ENCODE measurements at regions not wholly inside any gene's neighbourhood (a gene's known extent, or its start where the extent isn't known, plus 50 kb on each side); places are given as distances from the start of the nearest gene placed in this dataset.

DNA sequence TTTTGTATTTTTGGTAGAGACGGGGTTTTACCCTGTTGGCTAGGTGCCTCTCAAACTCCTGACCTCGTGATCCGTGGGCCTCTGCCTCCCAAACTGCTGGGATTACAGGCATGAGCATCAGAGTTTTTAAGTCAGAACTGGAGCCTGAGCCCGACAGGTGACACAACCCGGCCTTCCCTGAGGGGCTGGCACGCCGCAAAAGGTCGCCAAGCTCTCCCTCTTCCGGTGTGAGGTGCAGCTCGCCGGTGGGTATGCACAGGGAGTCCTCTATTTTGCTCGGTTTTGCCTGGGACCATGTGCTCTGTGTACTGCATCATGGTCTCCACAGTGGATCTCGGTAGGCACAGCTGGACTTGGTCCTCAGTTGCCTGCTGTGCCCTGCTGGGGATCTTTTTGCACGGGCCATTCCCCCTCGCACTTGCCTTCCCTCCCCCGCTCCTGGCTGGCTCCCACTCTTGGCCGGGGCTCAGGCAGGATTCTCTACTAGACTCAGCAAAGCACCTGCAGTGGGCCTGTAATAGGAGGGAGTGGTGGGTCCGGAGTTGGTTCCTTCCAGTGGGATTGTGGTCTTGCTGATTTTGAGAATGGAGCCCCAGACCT, 101.2 kb upstream of the KLF13 start:
- Histone ChIP-seq H3K9me3 (no peaks in the 10 kb centered on the region), H3K27me3 (no peaks in the 10 kb centered on the region), H3K36me3 (no peaks in the 10 kb centered on the region), H3K27ac (no peak overlapping the region), H3K4me1 (peaks cover 29% of the 10 kb centered on the region), H3K4me3 (no peak overlapping the region)
- DNase-seq (ENCODE audit: extremely low spot score in 2 of 2): no peak
- TF ChIP-seq, protein P1, sequence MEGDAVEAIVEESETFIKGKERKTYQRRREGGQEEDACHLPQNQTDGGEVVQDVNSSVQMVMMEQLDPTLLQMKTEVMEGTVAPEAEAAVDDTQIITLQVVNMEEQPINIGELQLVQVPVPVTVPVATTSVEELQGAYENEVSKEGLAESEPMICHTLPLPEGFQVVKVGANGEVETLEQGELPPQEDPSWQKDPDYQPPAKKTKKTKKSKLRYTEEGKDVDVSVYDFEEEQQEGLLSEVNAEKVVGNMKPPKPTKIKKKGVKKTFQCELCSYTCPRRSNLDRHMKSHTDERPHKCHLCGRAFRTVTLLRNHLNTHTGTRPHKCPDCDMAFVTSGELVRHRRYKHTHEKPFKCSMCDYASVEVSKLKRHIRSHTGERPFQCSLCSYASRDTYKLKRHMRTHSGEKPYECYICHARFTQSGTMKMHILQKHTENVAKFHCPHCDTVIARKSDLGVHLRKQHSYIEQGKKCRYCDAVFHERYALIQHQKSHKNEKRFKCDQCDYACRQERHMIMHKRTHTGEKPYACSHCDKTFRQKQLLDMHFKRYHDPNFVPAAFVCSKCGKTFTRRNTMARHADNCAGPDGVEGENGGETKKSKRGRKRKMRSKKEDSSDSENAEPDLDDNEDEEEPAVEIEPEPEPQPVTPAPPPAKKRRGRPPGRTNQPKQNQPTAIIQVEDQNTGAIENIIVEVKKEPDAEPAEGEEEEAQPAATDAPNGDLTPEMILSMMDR (IDR thresholded peaks at IDR 0.05): no peak
- no peak for TF ChIP-seq POLR2A (IDR thresholded peaks at IDR 0.05)
- intact Hi-C loops (cut with DNase I): no loop called here

DNA sequence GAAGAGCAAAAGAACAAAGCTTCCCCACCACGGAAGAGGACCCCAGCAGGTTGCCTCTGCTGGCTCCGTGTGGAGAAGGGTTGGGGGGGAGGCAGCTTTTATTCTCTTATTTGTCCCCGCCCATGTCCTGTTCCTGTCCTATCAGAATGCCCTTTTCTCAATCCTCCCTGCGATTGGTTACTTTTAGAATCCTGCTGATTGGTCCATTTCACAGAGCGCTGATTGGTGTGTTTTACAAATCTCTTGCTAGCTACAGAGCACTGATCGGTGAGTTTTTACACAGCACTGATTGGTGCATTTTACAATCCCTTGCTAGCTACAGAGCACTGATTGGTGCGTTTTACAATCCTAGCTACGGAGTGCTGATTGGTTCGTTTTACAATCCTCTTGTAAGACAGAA, 100.6 kb upstream of the KLF13 start:
- intact Hi-C loops (cut with DNase I): no loop called here
- H3K4me1 ChIP-seq: peaks cover 29% of the 10 kb centered on the region
- no peaks in the 10 kb centered on the region for H3K36me3 ChIP-seq
- no peaks in the 10 kb centered on the region for H3K27me3 ChIP-seq
- H3K27ac ChIP-seq: no peak overlapping the region
- no peaks in the 10 kb centered on the region for H3K9me3 ChIP-seq
- no peak overlapping the region for H3K4me3 ChIP-seq
- TF ChIP-seq, protein P1 (IDR thresholded peaks at IDR 0.05): no peak
- TF ChIP-seq POLR2AphosphoS5 (IDR thresholded peaks at IDR 0.05; ENCODE audit: insufficient read depth in 1 of 2, low read depth in 1 of 2) (no peak), POLR2A (IDR thresholded peaks at IDR 0.05) (no peak)
- DNase-seq (ENCODE audit: extremely low spot score in 2 of 2): no peak

DNA sequence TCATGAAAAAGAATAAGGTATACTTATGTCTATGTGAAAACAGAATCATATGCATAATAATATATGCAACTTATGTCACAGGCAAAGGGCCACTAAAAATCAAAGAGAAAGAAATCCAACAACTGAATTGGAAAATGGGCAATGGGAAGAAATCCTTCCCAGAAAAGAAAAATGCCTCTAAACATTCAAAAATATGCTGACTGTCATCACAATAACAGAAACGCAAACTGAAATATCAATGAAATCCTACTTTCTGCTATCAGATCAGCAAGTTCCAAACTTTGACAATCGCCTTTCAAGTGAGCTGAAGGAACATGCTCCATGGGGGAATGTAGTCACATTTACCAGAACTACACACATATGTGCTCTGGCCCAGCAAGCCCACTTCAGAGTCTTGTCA, 99.4 kb upstream of the KLF13 start:
- Histone ChIP-seq H3K9me3 (no peaks in the 10 kb centered on the region), H3K36me3 (no peaks in the 10 kb centered on the region), H3K27me3 (no peaks in the 10 kb centered on the region), H3K4me3 (no peak overlapping the region), H3K27ac (no peak overlapping the region), H3K4me1 (peaks cover 29% of the 10 kb centered on the region)
- TF ChIP-seq, protein P1 (IDR thresholded peaks at IDR 0.05): no peak
- TF ChIP-seq POLR2AphosphoS5 (IDR thresholded peaks at IDR 0.05; ENCODE audit: insufficient read depth in 1 of 2, low read depth in 1 of 2): no peak
- no peak for TF ChIP-seq POLR2A (IDR thresholded peaks at IDR 0.05)
- no peak for DNase-seq (ENCODE audit: extremely low spot score in 2 of 2)
- intact Hi-C loops (cut with DNase I): no loop called here

DNA sequence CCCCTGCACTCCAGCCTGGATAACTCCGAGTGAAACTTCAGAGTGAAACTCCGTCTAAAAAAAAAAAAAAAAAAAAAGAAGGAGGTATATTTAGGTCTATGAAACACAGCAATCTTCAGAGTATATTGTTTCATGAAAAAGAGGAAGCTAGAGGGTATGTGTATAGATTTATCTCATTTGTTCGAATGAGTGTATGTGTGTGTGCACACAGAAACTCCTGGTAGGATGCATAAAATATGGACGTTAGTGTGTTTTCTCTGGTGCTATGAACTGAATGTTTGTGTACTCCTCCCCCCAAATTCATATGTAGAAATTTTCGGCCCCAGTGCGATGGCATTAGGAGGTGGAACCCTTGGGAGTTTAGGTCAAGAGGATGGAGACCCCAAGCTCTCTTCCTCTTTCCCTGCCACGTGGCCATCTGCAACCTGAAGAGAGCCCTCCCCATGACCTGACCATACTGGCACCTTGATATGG, 98.6 kb upstream of the KLF13 start:
- no peak for DNase-seq (ENCODE audit: extremely low spot score in 2 of 2)
- no peaks in the 10 kb centered on the region for H3K36me3 ChIP-seq
- H3K27me3 ChIP-seq: no peaks in the 10 kb centered on the region
- peaks cover 24% of the 10 kb centered on the region for H3K4me1 ChIP-seq
- no peak for TF ChIP-seq POLR2AphosphoS5 (IDR thresholded peaks at IDR 0.05; ENCODE audit: insufficient read depth in 1 of 2, low read depth in 1 of 2)
- TF ChIP-seq, protein P1 (IDR thresholded peaks at IDR 0.05): no peak
- no peak for TF ChIP-seq POLR2A (IDR thresholded peaks at IDR 0.05)
- intact Hi-C loops (cut with DNase I): no loop called here
- no peaks in the 10 kb centered on the region for H3K9me3 ChIP-seq
- no peak overlapping the region for H3K27ac ChIP-seq
- no peak overlapping the region for H3K4me3 ChIP-seq

DNA sequence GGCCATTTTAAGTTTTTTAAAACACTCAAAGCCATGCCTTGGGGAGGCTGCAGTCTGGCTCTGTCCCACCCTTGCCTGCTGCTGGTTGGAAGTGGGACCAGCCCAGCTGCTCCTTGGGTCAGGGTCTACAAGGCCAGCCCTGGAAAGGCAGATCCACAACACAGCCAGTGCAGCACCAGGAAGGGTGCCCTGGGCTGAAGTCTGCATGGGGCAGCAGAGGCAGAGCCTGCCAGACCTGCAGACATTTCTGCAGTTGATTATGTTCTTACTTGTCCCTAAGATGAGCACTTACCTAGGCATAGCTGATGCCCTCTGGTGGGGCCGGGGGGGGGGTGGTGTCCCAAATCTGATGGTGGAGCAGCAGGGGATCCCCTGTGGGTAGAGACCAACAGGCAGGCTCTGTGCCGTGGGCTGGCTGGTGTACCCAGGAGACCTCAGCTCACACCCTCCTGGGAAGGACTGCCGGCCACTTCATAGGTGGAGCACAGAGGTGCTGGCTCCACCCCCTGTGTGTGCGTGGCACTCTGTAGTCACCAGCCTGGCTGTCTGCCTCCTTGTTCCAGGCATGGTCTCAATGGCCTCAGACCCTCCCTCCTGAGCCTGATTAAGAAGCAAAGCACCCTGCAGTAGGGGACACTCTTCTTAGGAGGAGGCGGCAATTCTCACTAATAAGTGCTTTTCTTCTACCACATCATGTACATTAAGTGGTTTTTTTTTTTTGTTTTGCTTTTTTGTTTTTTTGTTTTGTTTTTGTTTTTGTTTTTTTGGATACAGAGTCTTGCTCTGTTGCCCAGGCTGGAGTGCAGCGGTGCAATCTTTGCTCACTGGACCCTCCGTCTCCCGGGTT, 97.4 kb upstream of the KLF13 start:
- intact Hi-C loops (cut with DNase I): no loop called here
- no peaks in the 10 kb centered on the region for H3K27me3 ChIP-seq
- H3K36me3 ChIP-seq: no peaks in the 10 kb centered on the region
- no peak for DNase-seq (ENCODE audit: extremely low spot score in 2 of 2)
- TF ChIP-seq POLR2A (IDR thresholded peaks at IDR 0.05): no peak
- no peak overlapping the region for H3K4me3 ChIP-seq
- no peaks in the 10 kb centered on the region for H3K9me3 ChIP-seq
- H3K27ac ChIP-seq: no peak overlapping the region
- peaks cover 13% of the 10 kb centered on the region for H3K4me1 ChIP-seq
